OCI-LY1 (cell line): ENCODE measurements at regions not wholly inside any gene's neighbourhood (a gene's known extent, or its start where the extent isn't known, plus 50 kb on each side); places are given as distances from the start of the nearest gene placed in this dataset.

ENCODE experiments used
- EZH2 ChIP-seq: fragments of 200-600 bp; sonication (generic), shearing (Covaris generic); IDR thresholded peaks from 2 replicates; pipeline ENCODE4 v1.8.0; 2017; ENCODE audit warnings: borderline replicate concordance, mixed run types, mild to moderate bottlenecking, antibody characterized with exemption, low read length, moderate library complexity, mixed read lengths
- TF ChIP-seq, protein P1 (sequence below): fragments of 200-600 bp; sonication (generic), shearing (Covaris generic); IDR thresholded peaks from 2 replicates; pipeline ENCODE4 v1.5.1; 2017; ENCODE audit warnings: mild to moderate bottlenecking, antibody characterized with exemption, low read length, moderate library complexity, mixed read lengths

DNA sequence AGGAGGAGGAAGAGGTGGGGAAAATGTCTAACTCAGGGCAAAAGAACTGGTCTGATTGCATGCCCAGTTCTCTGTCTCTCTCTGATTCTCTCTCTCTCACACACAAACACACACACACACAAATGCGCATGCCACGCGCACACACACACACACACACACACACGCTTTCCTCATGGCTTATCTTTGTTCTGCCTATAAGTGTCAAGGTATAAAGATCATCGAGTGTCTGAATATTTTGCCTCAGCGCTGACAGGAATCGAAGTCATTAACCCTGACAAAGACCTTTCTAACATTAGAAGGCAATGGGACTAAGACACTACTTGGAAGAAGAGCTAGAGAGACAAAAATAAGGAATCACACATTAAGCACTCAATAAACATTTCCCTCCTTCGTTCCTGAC, 497.1 kb upstream of the KLHL29 start:
- TF ChIP-seq, protein P1, sequence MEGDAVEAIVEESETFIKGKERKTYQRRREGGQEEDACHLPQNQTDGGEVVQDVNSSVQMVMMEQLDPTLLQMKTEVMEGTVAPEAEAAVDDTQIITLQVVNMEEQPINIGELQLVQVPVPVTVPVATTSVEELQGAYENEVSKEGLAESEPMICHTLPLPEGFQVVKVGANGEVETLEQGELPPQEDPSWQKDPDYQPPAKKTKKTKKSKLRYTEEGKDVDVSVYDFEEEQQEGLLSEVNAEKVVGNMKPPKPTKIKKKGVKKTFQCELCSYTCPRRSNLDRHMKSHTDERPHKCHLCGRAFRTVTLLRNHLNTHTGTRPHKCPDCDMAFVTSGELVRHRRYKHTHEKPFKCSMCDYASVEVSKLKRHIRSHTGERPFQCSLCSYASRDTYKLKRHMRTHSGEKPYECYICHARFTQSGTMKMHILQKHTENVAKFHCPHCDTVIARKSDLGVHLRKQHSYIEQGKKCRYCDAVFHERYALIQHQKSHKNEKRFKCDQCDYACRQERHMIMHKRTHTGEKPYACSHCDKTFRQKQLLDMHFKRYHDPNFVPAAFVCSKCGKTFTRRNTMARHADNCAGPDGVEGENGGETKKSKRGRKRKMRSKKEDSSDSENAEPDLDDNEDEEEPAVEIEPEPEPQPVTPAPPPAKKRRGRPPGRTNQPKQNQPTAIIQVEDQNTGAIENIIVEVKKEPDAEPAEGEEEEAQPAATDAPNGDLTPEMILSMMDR: no peak
- TF ChIP-seq EZH2: no peak
